ENCODE measurements at regions not wholly inside any gene's neighbourhood (a gene's known extent, or its start where the extent isn't known, plus 50 kb on each side); places are given as distances from the start of the nearest gene placed in this dataset.

DNA sequence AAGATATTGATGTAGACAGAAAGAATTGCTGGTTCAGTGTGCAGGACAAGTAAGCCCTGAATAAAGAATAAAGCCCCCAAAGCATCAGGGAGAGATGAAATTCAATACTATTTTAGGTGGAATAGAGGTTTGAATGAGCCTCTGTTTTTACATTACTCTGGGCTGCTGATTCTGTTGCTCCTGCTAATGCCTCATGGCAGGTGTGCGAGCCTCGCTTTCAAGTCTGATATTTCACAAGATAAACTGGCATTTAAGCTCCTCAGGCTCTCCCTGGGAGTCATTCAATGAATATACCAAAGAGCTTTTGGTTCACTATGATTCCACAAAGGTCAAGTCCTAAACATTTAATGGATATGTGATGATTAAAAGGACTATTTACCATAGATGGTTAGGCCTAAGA is 601.0 kb upstream of the SLC39A10 start:
- Histone ChIP-seq H3K36me3 (ENCODE audit: control insufficient read depth, insufficient read depth, low read length) (no peaks in the 10 kb centered on the region), H3K9me3 (ENCODE audit: control insufficient read depth, insufficient read depth, low read depth, low read length) (no peaks in the 10 kb centered on the region), H3K4me3 (ENCODE audit: low read depth, low read length) (no peak overlapping the region), H3K27me3 (ENCODE audit: control insufficient read depth, insufficient read depth, low read length) (no peaks in the 10 kb centered on the region), H3K27ac (ENCODE audit: low read depth, low read length) (no peak overlapping the region), H3K9ac (ENCODE audit: low read length) (no peak overlapping the region), H3K4me1 (ENCODE audit: control insufficient read depth, insufficient read depth, low read length) (no peaks in the 10 kb centered on the region)

DNA sequence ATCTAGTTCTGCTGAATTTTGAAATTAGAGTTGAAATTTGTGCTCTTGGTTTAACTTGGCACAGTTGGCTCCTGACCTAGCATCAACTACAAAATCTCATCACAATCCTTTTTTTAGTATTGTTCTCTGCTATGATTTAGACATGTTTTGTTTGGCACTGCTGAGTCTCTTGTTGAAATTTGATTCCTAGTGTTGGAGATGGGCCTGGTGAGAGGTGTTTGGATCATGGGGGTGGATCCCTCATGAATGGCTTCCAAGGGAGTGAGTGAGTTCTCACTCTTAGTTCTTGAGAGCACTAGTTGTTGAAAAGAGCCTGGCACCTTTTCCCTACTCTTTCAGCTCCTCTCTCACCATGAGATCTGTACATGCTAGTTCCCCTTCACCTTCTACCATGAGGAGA is 605.6 kb upstream of the SLC39A10 start:
- Histone ChIP-seq H3K4me3 (ENCODE audit: low read depth, low read length) (no peak overlapping the region), H3K36me3 (ENCODE audit: control insufficient read depth, insufficient read depth, low read length) (no peaks in the 10 kb centered on the region), H3K9ac (ENCODE audit: low read length) (no peak overlapping the region), H3K4me1 (ENCODE audit: control insufficient read depth, insufficient read depth, low read length) (no peaks in the 10 kb centered on the region), H3K27ac (ENCODE audit: low read depth, low read length) (no peak overlapping the region), H3K27me3 (ENCODE audit: control insufficient read depth, insufficient read depth, low read length) (no peaks in the 10 kb centered on the region), H3K9me3 (ENCODE audit: control insufficient read depth, insufficient read depth, low read depth, low read length) (no peaks in the 10 kb centered on the region)

DNA sequence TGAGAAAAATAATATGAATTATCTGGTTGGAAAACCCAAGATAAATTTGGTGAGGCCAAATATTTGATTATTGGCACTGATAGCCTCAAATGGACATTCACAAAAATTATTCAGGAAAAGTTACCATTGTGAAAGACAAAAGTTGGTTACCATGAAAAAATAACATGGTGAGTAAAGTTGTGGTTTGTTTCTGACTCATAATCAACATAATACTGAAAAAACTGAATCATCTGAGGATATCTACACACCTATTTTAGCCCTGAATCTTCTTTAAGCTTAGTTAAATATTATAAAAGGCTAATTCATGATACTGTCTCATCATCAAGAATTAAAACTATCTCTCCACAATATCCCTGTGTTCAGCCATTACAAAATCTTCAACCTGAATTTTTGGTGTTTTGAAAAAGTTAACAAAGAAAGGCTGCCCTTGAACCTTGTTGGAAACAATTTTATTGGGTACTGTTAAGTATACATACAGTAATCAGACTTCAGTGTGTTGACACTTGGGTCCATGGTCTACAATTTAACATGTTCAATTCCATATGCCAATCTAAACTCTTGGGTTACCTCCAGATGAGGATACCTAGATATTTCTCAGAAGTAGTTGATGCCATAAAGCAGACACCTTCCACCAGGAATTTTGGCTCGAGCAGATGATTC is 607.5 kb upstream of the SLC39A10 start:
- Histone ChIP-seq H3K27me3 (ENCODE audit: control insufficient read depth, insufficient read depth, low read length) (no peaks in the 10 kb centered on the region), H3K9ac (ENCODE audit: low read length) (no peak overlapping the region), H3K36me3 (ENCODE audit: control insufficient read depth, insufficient read depth, low read length) (no peaks in the 10 kb centered on the region), H3K27ac (ENCODE audit: low read depth, low read length) (no peak overlapping the region), H3K4me3 (ENCODE audit: low read depth, low read length) (no peak overlapping the region), H3K4me1 (ENCODE audit: control insufficient read depth, insufficient read depth, low read length) (peaks cover 2% of the 10 kb centered on the region; the same call in 1 of the 2 replicates), H3K9me3 (ENCODE audit: control insufficient read depth, insufficient read depth, low read depth, low read length) (no peaks in the 10 kb centered on the region)

- Histone ChIP-seq H3K9ac (ENCODE audit: low read length) (no peak overlapping the region), H3K4me3 (ENCODE audit: low read depth, low read length) (no peak overlapping the region), H3K36me3 (ENCODE audit: control insufficient read depth, insufficient read depth, low read length) (no peaks in the 10 kb centered on the region), H3K27me3 (ENCODE audit: control insufficient read depth, insufficient read depth, low read length) (no peaks in the 10 kb centered on the region), H3K27ac (ENCODE audit: low read depth, low read length) (no peak overlapping the region), H3K9me3 (ENCODE audit: control insufficient read depth, insufficient read depth, low read depth, low read length) (no peaks in the 10 kb centered on the region), H3K4me1 (ENCODE audit: control insufficient read depth, insufficient read depth, low read length) (peaks cover 5% of the 10 kb centered on the region; the same call in 1 of the 2 replicates)
Measured at GRCh38 chr2:195047955-195048354, 609.1 kb upstream of the SLC39A10 start.

- Histone ChIP-seq H3K36me3 (ENCODE audit: control insufficient read depth, insufficient read depth, low read length) (no peaks in the 10 kb centered on the region), H3K4me3 (ENCODE audit: low read depth, low read length) (no peak overlapping the region), H3K27me3 (ENCODE audit: control insufficient read depth, insufficient read depth, low read length) (no peaks in the 10 kb centered on the region), H3K9me3 (ENCODE audit: control insufficient read depth, insufficient read depth, low read depth, low read length) (no peaks in the 10 kb centered on the region), H3K9ac (ENCODE audit: low read length) (no peak overlapping the region), H3K4me1 (ENCODE audit: control insufficient read depth, insufficient read depth, low read length) (peaks cover 5% of the 10 kb centered on the region; the same call in 1 of the 2 replicates), H3K27ac (ENCODE audit: low read depth, low read length) (no peak overlapping the region)
Measured at GRCh38 chr2:195044801-195045200, 612.2 kb upstream of the SLC39A10 start.

- Histone ChIP-seq H3K9me3 (ENCODE audit: control insufficient read depth, insufficient read depth, low read depth, low read length) (no peaks in the 10 kb centered on the region), H3K36me3 (ENCODE audit: control insufficient read depth, insufficient read depth, low read length) (no peaks in the 10 kb centered on the region), H3K9ac (ENCODE audit: low read length) (no peak overlapping the region), H3K4me3 (ENCODE audit: low read depth, low read length) (no peak overlapping the region), H3K27ac (ENCODE audit: low read depth, low read length) (no peak overlapping the region), H3K27me3 (ENCODE audit: control insufficient read depth, insufficient read depth, low read length) (no peaks in the 10 kb centered on the region), H3K4me1 (ENCODE audit: control insufficient read depth, insufficient read depth, low read length) (no peaks in the 10 kb centered on the region)
Measured at GRCh38 chr2:195038153-195038552, 618.9 kb upstream of the SLC39A10 start.

DNA sequence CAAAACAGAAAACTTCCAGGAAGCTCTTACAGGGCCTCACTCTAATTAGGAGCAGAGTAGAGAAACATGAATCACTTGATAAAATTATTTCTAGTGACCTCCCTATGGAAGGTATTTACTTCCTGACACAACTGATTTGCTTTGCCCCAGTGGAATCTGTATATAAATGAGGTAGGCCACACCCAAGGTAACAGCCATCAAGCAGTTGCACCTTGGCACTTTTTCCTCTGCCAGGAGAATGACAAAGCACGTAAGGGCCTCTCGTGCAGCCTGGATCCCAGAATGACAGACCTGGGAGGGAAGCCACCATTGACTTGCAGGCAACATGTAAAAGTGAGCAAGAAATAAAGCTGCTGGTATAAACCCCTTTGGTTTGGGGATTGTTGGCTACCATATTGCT is 620.0 kb upstream of the SLC39A10 start:
- H3K4me1 ChIP-seq (ENCODE audit: control insufficient read depth, insufficient read depth, low read length), result no peaks in the 10 kb centered on the region
- H3K27ac ChIP-seq (ENCODE audit: low read depth, low read length), result no peak overlapping the region
- H3K9ac ChIP-seq (ENCODE audit: low read length), result no peak overlapping the region
- H3K27me3 ChIP-seq (ENCODE audit: control insufficient read depth, insufficient read depth, low read length), result no peaks in the 10 kb centered on the region
- H3K4me3 ChIP-seq (ENCODE audit: low read depth, low read length), result no peak overlapping the region
- no peaks in the 10 kb centered on the region for H3K36me3 ChIP-seq (ENCODE audit: control insufficient read depth, insufficient read depth, low read length)
- H3K9me3 ChIP-seq (ENCODE audit: control insufficient read depth, insufficient read depth, low read depth, low read length), result no peaks in the 10 kb centered on the region

DNA sequence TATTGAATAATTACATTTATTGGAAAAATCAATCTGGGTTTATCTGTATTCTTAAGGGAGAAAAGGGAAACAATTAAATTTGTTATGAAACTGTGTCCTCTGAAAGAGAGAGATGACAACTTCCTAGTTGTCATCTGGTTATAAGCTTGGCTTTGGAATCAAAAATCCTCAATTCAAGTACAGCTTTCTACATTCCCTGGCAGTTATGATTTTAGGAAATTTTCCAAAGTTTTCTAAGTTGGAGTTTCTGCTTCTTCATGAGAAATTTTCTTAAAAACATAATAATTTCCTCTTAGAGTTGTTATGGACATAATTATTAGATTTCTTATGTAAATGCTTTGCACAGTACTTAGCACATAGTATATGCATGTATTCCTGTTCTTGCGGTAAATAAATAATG is 625.6 kb upstream of the SLC39A10 start:
- Histone ChIP-seq H3K27me3 (ENCODE audit: control insufficient read depth, insufficient read depth, low read length) (no peaks in the 10 kb centered on the region), H3K4me1 (ENCODE audit: control insufficient read depth, insufficient read depth, low read length) (no peaks in the 10 kb centered on the region), H3K9ac (ENCODE audit: low read length) (no peak overlapping the region), H3K36me3 (ENCODE audit: control insufficient read depth, insufficient read depth, low read length) (no peaks in the 10 kb centered on the region), H3K27ac (ENCODE audit: low read depth, low read length) (no peak overlapping the region), H3K4me3 (ENCODE audit: low read depth, low read length) (no peak overlapping the region), H3K9me3 (ENCODE audit: control insufficient read depth, insufficient read depth, low read depth, low read length) (no peaks in the 10 kb centered on the region)

DNA sequence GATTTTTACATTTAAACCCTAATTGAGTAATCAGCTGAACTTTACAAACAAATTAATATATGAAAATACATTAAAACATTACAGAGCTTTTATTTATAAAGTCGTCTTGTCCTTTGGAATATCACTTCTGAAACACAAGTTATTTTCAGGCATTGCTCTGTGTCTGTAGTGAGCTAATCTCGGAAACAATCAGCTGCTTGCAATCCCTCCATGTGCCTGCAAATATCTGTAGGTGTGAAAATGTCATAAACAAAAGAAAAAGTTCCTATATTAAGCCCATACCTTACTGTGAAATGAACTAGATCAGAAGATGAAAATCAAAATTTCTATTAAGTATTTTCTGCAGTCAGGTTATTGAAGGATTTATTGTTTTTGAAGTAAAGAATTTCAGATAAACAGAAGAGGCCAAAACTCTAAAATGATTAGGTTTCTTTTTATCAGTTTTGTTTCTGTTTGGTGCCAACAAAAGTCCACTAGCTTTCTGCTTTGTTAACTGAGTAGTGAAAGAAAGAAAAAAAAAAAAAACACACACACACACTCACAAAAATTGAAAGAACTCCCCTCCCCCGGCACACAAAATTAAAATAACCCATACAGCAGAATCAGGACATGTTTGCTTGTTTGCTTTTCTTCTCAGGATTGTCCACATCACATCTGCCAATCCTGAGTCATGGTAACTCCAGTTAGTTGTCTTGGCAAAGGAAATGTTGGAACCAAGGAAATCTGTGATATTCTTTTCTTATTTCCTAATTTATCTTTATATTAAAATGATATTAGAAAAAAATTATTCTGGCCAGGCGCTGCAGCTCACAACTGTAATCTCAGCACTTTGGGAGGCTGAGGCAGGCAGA is 627.0 kb upstream of the SLC39A10 start:
- Histone ChIP-seq H3K9me3 (ENCODE audit: control insufficient read depth, insufficient read depth, low read depth, low read length) (no peaks in the 10 kb centered on the region), H3K9ac (ENCODE audit: low read length) (no peak overlapping the region), H3K27me3 (ENCODE audit: control insufficient read depth, insufficient read depth, low read length) (no peaks in the 10 kb centered on the region)

GRCh38 chr2:195027947-195028346 is 629.1 kb upstream of the SLC39A10 start:
- Histone ChIP-seq H3K4me3 (ENCODE audit: low read depth, low read length) (no peak overlapping the region), H3K27me3 (ENCODE audit: control insufficient read depth, insufficient read depth, low read length) (no peaks in the 10 kb centered on the region), H3K4me1 (ENCODE audit: control insufficient read depth, insufficient read depth, low read length) (no peaks in the 10 kb centered on the region), H3K27ac (ENCODE audit: low read depth, low read length) (no peak overlapping the region), H3K36me3 (ENCODE audit: control insufficient read depth, insufficient read depth, low read length) (no peaks in the 10 kb centered on the region), H3K9me3 (ENCODE audit: control insufficient read depth, insufficient read depth, low read depth, low read length) (no peaks in the 10 kb centered on the region), H3K9ac (ENCODE audit: low read length) (no peak overlapping the region)

More for the DNA sequence above, 627.0 kb upstream of the SLC39A10 start:
- Histone ChIP-seq H3K4me1 (ENCODE audit: control insufficient read depth, insufficient read depth, low read length) (no peaks in the 10 kb centered on the region), H3K4me3 (ENCODE audit: low read depth, low read length) (no peak overlapping the region), H3K36me3 (ENCODE audit: control insufficient read depth, insufficient read depth, low read length) (no peaks in the 10 kb centered on the region), H3K27ac (ENCODE audit: low read depth, low read length) (no peak overlapping the region)

- Histone ChIP-seq H3K9me3 (ENCODE audit: control insufficient read depth, insufficient read depth, low read depth, low read length) (no peaks in the 10 kb centered on the region), H3K36me3 (ENCODE audit: control insufficient read depth, insufficient read depth, low read length) (no peaks in the 10 kb centered on the region), H3K9ac (ENCODE audit: low read length) (no peak overlapping the region), H3K27me3 (ENCODE audit: control insufficient read depth, insufficient read depth, low read length) (no peaks in the 10 kb centered on the region), H3K4me1 (ENCODE audit: control insufficient read depth, insufficient read depth, low read length) (no peaks in the 10 kb centered on the region), H3K27ac (ENCODE audit: low read depth, low read length) (no peak overlapping the region), H3K4me3 (ENCODE audit: low read depth, low read length) (no peak overlapping the region)
Measured at GRCh38 chr2:195026261-195026660, 630.8 kb upstream of the SLC39A10 start.
